ENCODE measurements at regions not wholly inside any gene's neighbourhood (a gene's known extent, or its start where the extent isn't known, plus 50 kb on each side); places are given as distances from the start of the nearest gene placed in this dataset.
"Not testable (repeated sequence)": the region's sequence is repeated elsewhere in the genome, so short reads cannot be mapped to it uniquely, and the experiment has no call there.

DNA sequence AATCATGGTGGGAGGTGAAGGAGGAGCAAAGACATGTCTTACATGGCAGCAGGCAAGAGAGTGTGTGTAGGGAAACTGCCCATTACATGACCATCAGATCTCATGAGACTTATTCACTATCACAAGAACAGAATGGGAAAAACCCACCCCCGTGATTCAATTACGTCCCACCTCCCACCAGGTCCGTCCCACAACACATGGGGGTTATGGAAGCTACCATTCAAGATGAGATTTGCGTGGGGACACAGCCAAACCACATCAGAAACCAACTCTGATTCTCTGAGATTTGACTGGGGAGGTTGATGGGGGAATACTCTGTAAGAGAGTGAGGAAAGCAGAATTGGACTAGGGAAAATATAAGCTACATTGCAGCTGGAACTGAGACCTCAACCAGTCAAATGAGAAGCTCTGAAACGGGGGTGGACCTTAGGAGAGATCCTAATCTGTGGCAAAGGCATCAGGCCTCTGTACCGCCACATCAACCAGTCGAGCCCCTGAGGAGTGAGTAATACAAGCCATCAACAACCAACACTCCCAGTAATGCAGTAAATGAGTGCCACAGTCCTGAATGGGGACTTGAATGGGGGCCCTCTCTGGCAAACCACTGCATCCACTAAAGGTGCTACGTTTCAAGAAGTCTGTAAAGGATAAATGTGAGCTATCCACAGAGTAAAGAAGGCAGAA lies 207.9 kb upstream of the GADL1 start:
- DNase-seq, result no peak

DNA sequence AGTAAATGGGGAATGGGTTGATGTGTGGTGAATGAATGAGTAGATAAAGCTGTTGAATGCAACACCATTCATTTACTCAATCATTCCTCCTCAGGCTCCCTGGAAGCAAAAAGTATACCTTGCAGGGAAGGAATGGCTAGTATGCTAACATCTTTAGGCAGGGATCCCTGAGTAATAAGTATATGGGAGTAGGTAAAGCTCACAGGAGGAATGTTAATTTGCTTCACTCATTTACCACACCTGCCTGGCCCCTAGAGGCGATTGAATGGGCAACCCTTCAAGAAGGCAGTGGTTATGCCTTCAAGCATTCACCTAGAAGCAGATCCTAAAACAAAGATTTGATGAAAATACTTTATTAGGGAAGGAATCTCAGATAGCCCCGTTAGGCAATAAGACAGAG lies 208.7 kb upstream of the GADL1 start:
- DNase-seq, result no peak

DNA sequence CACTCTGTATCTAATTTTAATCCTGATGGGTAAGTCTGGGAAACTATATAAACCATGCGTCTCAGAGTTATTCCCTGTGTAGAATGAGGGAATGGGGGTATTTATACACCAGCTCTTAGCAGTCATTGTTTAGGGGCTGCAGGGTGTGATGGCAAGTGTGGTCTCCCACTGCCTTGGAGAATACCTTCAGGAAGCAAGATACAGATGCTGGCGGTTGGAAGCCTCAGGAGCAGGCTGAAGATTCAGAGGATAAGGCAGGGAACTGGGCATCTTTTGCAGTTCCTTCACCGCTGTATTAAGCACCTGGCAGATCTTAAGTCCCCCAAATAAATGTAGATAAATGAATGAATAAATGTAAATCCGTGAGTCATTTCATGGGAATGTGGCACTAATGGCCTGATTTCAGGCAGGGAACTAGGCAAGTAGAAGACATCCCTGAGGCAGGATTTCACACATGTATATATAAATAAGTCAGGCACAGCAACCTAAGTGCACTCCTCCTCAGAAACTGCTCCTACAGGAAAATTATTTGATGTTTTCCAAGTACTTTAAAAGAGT lies 209.2 kb upstream of the GADL1 start:
- no peak for DNase-seq

DNA sequence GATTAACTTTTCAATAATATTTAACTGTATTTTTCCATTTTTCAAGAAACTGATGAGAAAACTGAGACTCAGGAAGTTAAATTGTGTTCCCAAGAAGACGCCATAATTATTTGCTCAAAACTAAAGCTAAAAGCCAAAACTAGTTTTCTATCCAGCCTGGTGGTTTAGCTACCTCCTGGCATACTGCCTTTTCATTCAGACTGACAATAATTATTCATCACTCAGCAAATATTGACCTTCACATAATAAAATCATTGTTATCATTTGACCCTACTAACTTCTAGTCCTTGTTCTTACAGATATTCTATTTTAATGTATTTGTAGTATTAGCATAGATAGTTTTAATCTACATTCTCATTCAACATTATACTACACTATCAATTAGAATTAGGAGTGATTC lies 210.6 kb upstream of the GADL1 start:
- no peak for DNase-seq

DNA sequence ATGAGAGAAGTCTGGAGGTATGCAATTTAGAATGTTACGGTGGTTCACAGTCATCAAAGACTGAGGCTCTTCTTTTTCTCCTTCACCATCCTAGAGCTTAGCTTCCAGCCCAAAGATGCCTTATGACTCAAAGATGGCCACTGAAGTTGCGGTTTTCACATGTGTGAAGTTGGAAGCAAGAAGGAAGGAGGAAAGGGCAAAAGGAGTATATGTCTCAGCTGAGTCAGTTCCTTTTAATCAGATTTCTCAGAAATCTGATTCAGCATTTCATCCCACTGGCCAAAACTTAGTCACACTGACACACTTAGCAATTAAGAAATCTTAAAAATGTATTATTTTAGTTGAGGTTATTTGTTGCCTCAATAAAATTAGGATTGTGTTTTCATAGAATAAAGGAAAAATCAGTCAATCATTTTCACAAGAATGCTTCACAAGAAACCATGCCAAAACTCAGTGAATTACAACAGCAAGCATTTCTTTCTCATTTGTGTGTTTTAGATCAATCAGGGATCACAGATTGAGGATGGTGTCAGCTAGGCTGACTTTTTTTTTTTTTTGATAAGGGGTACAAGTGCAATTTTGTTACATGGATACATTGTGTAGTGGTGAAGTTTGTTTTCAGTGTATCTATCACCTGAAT lies 211.1 kb upstream of the GADL1 start:
- DNase-seq, result peak; percentile 54

DNA sequence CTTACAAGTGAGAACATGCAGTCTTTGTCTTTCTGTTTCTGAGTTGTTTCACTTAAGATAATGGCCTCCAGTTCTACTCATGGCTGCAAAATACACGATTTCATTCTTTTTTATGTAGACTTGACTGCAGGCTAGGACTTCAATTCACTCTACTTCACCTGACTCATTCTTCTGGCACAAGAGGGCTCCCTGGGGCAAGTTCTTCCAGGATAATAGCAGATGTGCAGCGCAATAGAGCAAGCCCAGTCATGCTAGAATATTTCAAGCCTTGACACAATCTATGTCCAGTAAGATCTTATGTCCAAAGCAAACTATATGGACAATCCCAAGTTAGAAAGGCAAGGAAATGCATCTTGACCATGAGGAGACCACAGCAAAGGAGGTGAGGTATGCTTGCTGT lies 211.7 kb upstream of the GADL1 start:
- DNase-seq, result no peak

DNA sequence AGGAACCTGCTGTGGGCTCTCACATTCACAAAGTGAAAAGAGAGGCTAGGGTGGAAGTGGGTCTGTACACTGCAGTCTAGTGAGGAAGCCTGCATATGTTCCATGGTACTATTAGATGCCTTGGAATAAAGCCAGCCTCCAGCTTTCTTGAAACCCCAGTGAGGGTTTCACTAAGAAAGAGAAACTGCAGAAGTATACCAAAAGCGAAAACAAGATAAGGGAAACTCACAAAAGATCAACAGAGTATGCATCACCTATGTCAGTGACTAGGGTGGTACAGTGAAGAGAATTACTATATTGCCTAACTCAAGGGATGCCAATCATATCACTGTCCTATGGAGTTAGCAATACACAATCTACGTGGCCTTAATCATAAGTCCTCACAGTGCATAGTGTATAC lies 212.5 kb upstream of the GADL1 start:
- no peak for DNase-seq

DNA sequence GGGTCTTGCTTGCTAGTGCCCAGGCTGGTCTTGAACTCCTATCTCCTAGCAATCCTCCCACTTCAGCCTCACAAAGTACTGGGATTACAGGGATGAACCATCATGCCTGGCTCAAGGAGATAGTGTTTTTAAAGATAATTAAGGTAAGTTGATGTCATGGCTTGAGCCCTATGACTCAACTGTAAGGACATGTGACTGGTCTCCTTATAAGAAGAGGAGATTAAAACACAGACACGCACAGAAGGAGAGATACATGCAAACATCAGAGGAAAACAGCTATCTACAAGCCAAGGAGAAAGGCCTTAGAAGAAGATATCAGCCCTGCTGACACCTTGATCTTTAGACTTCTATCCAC lies 220.4 kb upstream of the GADL1 start:
- no peak for DNase-seq

DNA sequence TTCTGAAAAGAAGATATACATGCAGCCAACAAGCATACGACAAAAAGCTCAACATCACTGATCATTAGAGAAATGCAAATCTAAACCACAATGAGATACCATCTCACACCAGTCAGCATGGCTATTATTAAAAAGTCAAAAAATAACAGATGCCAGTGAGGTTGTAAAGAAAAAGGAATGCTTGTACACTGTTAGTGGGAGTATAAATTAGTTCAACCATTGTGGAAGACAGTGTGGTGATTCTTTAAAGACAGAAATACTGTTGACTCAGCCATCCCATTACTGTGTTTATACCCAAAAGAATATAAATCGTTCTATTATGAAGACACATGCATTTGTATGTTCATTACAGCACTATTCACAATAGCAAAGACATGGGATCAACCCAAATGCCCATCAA lies 221.1 kb upstream of the GADL1 start:
- not testable (repeated sequence) for DNase-seq

DNA sequence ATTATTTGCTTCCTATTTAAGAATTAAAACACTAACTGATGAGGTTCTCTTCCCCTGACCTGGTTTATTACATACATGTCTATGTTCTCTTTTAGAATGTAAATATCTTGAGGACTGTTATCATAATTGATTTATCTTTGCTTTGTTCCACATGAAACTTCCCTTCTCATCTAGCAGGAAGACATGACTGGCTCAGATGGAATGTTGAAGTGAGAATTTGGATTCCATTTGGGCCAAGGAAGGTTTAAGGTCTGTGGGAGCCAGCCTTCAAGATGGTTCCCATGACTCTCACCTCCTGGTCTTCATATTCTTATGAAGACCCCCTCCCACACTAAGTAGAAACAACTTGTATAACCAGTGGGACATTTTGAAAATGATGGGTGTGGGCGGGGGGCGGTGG lies 222.2 kb upstream of the GADL1 start:
- no peak for DNase-seq

DNA sequence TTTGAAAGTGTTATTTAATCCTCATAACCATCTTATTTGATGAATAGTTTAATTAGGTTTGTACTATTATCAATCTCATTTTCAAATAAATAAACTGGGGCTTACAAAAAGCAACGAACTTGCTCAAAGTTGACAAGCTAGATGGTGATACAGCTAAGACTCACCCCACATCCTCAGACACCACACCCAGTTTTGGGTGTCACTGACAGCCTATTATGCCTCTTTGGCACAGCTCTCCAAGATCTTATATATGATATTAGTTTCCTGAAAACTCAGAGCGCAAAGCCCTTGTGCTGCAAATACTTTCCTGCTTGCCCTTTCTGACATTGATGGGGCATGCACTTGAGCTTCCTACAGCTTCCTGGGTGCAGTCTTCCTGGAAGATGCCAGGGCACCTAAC lies 223.4 kb upstream of the GADL1 start:
- no peak for DNase-seq

DNA sequence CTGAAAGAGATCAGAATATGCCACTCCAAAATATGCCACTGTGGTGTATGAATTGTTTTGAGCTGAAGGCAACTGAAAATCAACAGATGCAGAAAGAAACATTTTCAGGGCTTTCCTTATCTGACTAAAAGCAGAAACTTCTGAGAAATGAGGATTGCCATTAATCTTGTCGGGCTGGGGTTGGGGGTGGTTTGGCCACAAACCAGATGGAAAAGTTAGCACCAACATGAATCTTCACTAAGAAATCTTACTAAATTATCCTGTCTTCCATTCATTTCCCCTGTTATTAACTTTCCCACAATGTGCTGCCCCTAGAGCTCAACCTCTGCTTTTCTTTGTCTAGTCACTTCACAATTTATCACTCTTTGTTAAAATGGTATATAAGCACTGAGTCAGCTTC lies 229.9 kb upstream of the GADL1 start:
- no peak for DNase-seq

DNA sequence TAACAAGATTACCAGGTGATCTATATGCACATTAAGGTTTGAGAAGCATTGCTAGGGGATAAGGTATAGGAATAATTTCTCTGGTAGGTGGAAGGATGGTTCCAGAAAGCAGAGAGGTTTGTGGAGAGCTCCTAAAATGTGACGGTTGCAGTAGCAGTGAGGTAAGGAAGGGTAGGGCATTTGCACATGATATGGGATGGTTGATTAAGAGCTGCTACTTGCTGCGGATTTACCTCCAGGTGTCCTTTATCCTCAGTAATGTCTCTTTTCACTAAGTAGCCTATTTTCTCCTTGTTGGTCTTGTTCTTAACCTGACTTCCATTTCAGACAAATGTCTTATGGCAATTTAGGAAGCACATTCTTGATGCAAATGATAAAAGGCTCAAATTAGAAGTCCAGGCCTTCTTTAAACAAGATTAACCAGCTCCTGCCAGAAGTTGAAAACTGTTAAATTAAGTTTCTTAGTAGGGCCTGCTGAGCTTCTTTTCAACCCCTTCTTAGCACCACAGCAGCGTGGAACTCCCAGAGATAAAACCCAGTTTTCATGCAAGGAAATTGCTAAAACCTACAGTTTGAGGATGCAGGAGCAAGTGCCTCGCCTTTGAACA lies 231.1 kb upstream of the GADL1 start:
- no peak for DNase-seq

DNA sequence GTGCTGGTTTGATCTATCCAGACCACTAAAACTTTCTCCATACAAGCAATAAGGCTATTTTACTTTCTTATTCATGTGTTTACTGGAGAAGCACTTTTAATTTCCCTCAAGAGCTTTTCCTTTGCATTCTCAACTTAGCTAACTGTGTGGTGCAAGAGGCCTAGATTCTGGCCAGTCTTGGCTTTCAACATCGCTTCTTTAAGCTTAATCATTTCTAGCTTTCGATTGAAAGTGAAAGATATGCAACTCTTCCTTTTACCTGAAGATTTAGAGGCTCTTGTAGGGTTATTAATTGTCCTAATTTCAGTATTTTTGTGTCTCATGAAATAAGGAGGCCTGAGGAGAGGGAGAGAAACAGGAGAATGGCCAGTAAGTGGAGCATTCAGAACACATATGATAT lies 234.8 kb upstream of the GADL1 start:
- DNase-seq, result no peak

DNA sequence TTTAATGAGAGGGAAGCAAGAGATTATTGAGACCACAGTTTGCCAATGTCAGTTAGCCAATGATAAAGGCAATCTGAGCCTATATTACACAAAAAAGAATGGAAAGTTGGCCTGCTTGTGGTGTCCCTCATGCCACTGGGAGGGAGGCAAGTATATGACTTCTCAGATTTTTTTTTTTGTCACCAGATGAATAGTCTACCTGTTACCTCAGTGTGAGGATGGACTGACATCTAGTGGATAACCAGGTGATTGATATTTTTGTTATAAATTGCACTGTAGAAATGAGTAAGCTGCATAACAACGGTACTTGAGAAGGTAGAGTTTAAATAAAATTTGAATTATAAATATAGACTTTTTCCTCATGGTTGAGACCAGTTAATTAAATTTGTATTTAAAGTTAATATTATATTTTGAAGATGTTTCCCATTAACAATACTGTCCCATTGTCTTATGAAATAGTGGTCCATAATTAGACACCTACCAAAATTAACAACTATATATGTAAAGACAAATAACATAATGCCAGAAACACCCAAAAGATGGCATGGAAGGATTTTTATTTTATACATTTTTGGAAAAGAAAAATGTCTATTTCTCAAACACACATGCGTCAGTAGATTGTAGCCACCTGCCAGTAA lies 237.8 kb upstream of the GADL1 start:
- DNase-seq, result no peak

DNA sequence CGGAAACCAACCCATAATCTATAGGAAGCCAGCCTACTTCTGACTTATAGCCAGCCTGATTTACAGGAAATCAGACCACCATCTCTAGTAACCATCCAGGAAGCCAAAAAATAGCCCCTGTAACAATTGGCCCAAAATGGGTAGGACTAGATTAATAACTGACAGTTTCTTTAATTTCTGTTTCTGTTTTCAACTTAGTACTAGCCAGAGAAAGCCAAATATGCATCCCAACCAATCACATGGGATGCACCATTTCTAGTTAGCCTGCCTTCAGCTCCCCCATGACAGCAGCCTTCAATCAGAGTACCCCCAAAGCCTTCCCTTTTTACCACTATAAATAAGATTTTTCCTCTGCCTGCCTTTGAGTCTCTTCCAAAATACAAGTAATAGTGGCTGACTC lies 239.1 kb upstream of the GADL1 start:
- no peak for DNase-seq

DNA sequence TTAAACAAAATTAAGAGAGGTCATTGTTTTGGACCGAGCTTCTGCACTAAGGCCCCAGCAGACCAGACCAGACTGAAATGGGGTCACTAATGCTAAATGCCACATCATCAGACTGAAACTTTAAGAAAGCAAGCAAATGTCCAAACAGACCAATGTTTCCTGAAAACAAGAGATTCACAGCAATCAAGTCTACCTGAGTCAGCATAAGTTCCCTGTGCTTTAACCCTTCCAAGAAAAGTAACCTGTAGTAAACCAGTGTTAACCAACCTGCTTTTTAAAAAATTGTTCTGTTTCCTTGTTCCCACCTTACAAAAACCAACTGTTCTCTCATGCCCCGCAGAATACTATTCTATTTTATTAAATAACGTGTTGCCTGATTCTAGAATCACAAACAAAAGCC lies 241.1 kb upstream of the GADL1 start:
- no peak for DNase-seq

DNA sequence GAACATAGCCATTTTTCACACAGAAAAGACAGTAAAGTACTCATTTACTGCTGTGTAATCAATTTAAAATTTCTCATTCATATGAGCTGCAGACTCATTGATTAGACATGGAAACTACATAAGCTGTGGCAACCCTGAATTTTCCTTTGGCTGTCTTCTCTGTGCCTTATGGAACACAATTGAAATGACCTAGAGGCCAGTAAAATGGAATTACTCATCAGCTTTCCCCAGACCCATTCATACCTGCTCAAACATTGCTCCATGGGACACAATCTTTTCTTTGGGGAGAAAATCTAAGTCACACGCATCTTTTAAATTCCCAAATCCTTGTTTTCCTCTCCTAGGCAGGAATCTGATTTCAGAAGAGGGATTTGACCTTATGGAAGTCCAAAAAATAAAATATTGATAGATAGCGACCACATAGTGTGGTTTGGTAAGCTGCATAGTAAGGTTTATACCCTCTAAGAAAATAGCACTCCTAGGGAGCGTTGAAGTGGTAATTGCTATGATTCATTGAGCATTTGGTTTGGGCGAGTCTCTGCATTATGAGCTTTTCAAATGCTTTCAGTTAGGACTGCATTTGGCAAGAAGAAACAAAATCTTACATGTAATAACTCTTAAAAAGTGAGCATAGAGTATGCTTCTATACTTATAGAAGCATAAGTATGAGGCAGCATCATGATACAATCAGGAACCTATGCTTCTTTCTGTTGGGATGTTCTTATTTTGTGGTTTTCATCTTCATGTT lies 243.4 kb upstream of the GADL1 start:
- DNase-seq, result no peak

DNA sequence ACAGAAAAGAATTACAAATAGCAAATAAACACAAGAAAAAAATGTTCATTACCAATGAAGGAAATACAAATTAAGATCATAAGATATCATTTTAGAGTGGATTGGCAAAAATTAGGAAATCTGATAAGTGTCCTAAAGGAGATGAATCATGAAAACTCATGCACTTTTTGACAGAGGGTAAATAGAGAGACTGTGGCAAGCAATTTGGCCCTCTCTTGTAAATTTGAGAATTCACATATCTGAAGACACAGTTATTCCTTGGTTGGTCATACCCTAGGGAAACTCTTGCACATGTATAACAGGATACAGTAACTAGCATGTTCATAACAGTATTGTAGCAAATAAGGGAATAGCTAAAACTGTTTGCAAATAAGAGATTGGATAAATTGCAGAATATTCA lies 246.0 kb upstream of the GADL1 start:
- DNase-seq, result no peak

DNA sequence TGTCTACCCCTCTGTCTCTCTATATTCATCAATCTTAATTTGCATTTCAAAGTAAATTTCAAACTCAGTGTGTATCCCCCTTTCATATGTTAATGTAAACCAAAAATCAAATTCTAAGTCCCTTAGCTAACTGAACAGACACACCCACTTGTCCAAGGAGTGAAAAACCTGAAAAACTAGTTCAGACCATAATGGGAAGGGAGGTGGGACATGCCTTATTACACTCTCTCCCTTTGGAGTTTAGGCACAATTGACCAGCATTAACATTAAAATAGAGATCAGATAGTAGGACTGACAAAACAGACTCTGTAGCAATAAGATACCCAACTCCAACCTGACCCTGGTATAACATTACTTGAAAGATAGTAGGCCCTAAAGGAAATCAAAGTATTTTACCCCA lies 247.7 kb upstream of the GADL1 start:
- DNase-seq, result no peak

DNA sequence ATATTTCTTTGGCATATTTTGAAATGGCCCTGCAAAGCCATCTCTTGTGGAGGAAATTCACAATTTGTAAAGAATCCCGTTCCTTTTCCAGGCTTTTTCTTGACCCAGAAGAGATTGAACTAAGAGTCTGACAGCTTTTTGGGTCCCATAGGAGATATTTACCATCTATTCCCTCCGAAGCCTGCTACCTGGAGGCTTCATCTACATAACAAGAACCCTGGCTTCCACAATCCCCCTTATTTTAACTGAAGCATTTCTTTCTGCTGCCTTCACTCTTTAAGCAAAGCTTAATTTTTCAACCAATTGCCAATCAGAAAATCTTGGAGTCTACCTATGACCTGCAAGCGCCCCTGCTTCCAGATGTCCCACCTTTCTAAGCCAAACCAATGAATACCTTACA lies 248.1 kb upstream of the GADL1 start:
- DNase-seq, result no peak

DNA sequence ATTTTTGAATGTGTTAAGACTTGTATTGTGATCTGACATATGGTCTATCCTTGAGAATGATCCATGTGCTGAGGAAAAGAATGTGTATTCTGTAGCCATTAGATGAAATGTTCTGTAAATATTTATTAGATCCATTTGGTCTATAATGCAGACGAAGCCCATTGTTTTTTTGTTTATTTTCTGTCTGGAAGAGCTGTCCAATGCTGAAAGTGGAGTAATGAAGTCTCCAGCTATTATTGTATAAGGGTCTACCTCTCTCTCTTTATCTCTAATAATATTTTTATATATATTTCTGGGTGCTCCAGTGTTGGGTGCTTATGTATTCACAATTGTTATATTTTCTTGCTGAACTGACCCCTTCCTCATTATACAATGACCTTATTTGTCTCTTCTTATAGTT lies 250.6 kb upstream of the GADL1 start:
- no peak for DNase-seq

DNA sequence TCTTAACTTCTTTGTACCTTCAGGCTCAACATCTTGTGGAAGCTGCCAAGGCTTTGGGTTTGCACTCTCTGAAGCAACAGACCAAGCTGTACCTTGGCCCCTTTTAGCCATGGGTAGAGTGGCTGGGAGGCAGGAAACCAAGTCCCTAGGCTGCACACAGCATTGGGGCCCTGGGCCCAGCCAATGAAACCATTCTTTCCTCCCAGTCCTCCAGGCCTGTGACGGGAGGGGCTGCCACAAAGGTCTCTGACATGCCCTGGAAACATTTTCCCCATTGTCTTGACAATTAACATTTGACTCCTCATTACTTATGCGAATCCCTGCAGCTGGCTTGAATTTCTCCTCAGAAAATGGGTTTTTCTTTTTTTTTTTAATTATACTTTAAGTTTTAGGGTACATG lies 253.1 kb upstream of the GADL1 start:
- DNase-seq, result no peak

Data from amniotic stem cell (primary cell).